ENCODE measurements at regions not wholly inside any gene's neighbourhood (a gene's known extent, or its start where the extent isn't known, plus 50 kb on each side); places are given as distances from the start of the nearest gene placed in this dataset.

DNA sequence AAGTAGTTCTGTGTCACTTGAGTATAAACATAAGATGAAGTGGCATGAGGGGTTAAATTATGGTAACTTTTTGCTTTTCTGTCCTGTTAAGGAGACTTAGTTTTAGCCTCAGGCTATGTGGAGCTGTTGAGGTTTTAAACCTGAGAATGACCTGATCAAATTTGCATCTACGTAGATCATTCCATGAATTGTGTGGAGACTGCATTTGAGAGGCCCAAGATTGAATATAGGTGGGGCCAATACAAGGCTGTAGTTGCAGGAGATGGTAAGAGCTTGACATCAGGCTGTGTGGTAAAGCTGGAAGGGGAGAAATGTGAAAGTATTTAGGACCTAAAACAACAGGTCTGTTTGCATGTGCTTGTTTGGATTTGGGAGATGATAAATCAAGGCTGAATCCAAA is 249.5 kb downstream of the SLC16A7 start:
- TF ChIP-seq EZH2 (IDR thresholded peaks at IDR 0.05; ENCODE audit: insufficient read depth, poor library complexity, severe bottlenecking) (no peak), EZH2phosphoT487 (IDR thresholded peaks at IDR 0.05; ENCODE audit: insufficient read depth, low read depth) (no peak)
